HUES6 (cell line): ENCODE measurements at regions not wholly inside any gene's neighbourhood (a gene's known extent, or its start where the extent isn't known, plus 50 kb on each side); places are given as distances from the start of the nearest gene placed in this dataset.

Experiments
- H3K27ac ChIP-seq: 2 replicates; pipeline ENCODE4 v1.7.0; 2013; ENCODE audit warnings: low read depth, mild to moderate bottlenecking, low read length, inconsistent platforms
- H3K27me3 ChIP-seq: 2 replicates; pipeline ENCODE4 v1.6.1; 2013; ENCODE audit warnings: low read length; ENCODE audit not compliant: control insufficient read depth, insufficient read depth
- H3K36me3 ChIP-seq: 2 replicates; pipeline ENCODE4 v1.6.1; 2013; ENCODE audit warnings: low read length; ENCODE audit not compliant: control insufficient read depth, insufficient read depth
- H3K4me1 ChIP-seq: 2 replicates; pipeline ENCODE4 v1.6.1; 2013; ENCODE audit warnings: low read length; ENCODE audit not compliant: control insufficient read depth, insufficient read depth
- H3K4me3 ChIP-seq: 2 replicates; pipeline ENCODE4 v1.5.1; 2013; ENCODE audit warnings: low read depth, low read length
- H3K9ac ChIP-seq: one replicate; pipeline ENCODE4 v1.6.1; 2013; ENCODE audit warnings: mild to moderate bottlenecking, low read length
- H3K9me3 ChIP-seq: 2 replicates; pipeline ENCODE4 v1.6.1; 2013; ENCODE audit warnings: low read depth, low read length; ENCODE audit not compliant: control insufficient read depth, insufficient read depth

DNA sequence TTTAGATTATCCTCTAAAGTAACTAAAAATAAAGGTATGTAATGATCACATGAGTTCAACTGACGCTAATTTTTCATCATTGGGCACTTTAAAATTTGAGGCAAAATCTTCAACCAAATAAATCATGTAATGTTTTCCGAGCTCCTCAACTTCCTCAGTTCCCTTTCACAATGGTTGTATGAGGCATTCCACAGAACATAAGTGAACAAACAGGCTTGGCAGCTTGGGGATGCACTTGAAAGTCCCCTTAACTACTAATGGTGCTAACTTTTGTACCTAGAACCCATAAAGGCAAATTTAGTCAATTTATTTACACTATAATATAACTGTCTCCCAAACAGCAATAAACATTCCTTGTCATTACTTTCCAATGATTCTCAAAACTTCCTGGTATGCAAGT is 1137.9 kb downstream of the ROBO2 start:
- Histone ChIP-seq H3K9me3 (no peaks in the 10 kb centered on the region), H3K4me1 (no peaks in the 10 kb centered on the region), H3K36me3 (no peaks in the 10 kb centered on the region), H3K27me3 (no peaks in the 10 kb centered on the region), H3K4me3 (no peak overlapping the region), H3K27ac (no peak overlapping the region), H3K9ac (no peak overlapping the region)

DNA sequence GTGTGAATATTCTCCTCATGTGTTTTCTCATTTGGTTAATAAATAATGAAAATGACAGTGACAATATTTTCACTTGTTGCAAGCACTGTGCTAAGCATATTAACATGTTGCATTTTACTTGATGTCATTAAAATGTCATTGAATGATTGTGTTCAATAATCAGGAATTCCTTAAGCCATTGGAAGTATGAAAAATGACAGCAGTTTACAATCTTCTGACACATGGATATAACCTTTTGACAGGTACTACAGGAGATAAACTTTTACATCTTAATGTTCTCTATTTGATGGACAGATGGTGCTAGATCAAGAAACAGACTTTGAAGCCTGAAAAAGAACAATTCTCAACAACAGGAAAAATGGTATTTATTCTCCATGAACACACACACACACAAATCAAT is 1138.3 kb downstream of the ROBO2 start:
- Histone ChIP-seq H3K27me3 (no peaks in the 10 kb centered on the region), H3K4me1 (peaks cover under 1% of the 10 kb centered on the region; the same call in 1 of the 2 replicates), H3K9me3 (no peaks in the 10 kb centered on the region), H3K4me3 (no peak overlapping the region), H3K27ac (no peak overlapping the region), H3K9ac (no peak overlapping the region), H3K36me3 (no peaks in the 10 kb centered on the region)

DNA sequence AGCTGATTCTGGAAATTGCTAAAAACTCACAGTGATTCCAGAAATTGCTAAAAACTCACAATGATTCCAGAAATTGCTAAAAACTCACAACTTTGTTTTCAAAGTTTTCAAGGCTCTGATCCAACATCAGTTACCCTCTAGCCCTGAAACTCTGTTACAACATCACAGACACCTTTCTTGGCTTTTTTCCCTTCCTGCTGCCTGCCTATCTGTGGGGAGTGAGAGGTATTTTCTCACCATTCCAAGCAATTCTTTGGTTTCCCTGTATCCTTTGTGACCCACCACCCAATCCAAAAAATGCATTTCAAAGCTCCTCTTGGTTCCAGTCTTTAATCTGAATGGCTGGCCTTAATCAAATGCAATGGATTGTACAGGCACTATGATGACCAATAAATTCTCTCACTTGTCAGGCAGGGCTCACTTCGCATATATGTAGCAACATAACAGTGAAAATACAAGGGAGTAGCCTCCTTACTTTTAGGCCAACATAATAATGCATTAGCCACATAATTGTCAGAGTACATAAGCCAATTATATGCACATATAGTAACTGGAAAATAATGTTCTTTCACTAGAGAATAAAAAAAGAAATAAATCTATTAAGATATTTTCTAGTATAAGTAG is 1139.0 kb downstream of the ROBO2 start:
- Histone ChIP-seq H3K27ac (no peak overlapping the region), H3K27me3 (no peaks in the 10 kb centered on the region), H3K36me3 (no peaks in the 10 kb centered on the region), H3K4me1 (peaks cover 5% of the 10 kb centered on the region; the same call in 1 of the 2 replicates), H3K9ac (no peak overlapping the region), H3K9me3 (no peaks in the 10 kb centered on the region), H3K4me3 (no peak overlapping the region)

DNA sequence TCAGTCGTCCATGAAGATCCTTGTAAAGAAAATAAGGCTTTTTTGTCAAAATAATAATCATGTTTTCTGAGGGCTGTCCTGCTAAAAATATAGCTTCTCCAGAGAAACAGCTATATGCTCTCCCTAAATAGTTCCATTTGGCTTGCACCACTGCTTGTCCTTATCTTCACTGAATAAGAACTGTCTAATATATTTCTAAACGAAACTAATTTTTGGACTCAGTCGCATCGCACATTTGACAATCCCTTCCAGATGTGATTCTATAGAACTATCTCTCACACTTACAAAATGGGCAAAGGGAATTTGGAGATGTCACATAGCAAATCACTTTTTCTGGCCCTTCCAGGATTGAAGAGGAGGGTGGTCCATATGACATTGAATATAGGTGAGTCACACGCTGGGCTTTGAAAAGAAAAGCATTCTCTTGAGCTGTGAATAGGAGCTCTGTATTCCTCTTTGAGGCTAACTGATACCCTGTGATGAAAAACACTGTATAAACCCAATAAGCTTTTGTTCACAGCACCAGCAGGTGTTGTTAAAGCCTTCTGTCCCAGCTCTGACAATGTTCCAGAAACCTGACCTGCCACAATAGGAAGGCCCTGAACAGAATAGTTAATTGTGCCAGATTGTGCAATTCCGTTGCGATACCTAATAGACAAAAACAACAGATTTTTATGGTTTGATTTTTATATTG is 1144.2 kb downstream of the ROBO2 start:
- H3K27ac ChIP-seq = no peak overlapping the region
- no peak overlapping the region for H3K4me3 ChIP-seq
- H3K9ac ChIP-seq = no peak overlapping the region
- no peaks in the 10 kb centered on the region for H3K36me3 ChIP-seq
- H3K27me3 ChIP-seq = no peaks in the 10 kb centered on the region
- no peaks in the 10 kb centered on the region for H3K9me3 ChIP-seq
- peaks cover 8% of the 10 kb centered on the region; the same call in 1 of the 2 replicates for H3K4me1 ChIP-seq

DNA sequence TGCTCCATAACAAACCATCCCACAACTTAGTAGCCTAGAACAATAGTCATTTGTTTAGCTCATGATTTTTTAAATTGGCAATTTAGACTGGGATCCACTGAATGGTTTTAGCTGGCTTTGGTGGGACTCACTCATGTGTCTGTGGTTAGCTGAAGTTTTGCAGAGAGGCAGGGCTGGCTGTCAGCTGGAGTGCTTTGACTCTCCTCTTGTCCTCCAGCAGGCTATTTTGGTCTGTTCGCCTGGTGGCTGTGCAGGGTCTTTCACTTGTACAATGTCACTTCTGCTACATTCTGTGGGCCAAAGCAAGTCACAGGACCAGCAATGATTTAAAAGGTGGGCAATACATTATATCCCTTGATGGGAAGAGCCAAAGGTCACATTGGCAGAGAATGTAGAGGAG is 1146.5 kb downstream of the ROBO2 start:
- H3K4me3 ChIP-seq = no peak overlapping the region
- H3K27ac ChIP-seq = no peak overlapping the region
- H3K9me3 ChIP-seq = peaks cover 4% of the 10 kb centered on the region

DNA sequence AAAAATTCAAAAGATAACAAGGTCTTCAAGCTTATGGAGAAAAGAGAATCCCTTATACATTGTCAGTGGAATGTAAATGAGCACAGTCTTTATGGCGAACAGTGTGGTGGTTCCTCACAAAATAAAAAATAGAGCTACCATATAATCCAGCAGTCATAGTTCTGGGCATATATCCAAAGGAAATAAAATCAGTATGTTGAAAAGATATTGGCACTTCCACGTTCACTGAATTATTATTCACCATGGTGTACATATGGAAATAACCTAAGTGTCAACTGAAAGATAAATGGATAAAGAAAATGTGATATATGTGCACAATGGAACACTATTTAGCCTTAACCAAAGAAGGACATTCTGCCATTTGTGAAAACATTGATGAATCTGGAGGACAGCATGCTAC is 1161.2 kb downstream of the ROBO2 start:
- Histone ChIP-seq H3K4me3 (no peak overlapping the region), H3K27me3 (no peaks in the 10 kb centered on the region), H3K9ac (no peak overlapping the region), H3K27ac (no peak overlapping the region), H3K9me3 (no peaks in the 10 kb centered on the region), H3K4me1 (no peaks in the 10 kb centered on the region), H3K36me3 (no peaks in the 10 kb centered on the region)

More for the DNA sequence above, 1146.5 kb downstream of the ROBO2 start:
- Histone ChIP-seq H3K36me3 (no peaks in the 10 kb centered on the region), H3K27me3 (no peaks in the 10 kb centered on the region), H3K9ac (no peak overlapping the region), H3K4me1 (peaks cover 8% of the 10 kb centered on the region; the same call in 1 of the 2 replicates)

DNA sequence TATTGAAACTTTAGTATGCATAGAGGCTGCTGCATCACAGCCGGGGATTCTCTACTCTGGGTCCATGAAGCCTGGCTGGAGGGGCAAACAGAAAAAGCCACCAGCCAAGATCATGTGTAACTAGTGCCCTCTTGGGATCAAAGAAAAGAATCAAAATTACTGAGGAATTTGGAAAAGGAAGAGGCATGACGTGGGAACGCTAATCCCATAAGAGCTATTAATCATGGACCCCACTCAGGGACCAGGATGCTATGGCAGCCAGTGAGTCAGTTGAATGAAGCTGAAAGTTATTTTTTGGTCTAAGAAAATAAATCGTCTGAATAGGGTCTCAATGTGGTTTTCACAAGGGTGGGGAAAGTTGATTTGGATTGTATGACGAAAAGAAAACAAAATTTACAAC is 1165.1 kb downstream of the ROBO2 start:
- no peak overlapping the region for H3K27ac ChIP-seq
- no peak overlapping the region for H3K4me3 ChIP-seq
- no peak overlapping the region for H3K9ac ChIP-seq
- H3K36me3 ChIP-seq = no peaks in the 10 kb centered on the region
- no peaks in the 10 kb centered on the region for H3K27me3 ChIP-seq
- no peaks in the 10 kb centered on the region for H3K9me3 ChIP-seq
- H3K4me1 ChIP-seq = no peaks in the 10 kb centered on the region

DNA sequence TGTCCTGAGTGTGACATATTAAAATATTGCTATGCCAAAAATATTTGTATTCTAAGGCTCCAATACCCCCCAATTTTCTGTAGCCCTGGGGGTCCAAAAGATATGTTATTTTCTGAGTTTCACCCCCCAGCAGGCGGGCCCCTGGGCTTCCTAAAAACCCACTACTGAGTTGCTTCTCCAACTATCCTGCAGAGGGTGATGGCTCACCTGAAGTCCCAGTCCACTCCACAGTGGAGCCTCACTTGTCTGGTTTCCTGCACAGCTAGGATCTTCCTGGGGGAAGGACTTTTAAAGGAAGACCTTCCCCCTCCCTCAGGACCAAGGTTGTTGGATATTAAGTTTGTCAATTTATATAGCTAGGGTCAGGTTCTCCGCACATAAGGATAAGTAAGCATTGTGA is 1181.4 kb downstream of the ROBO2 start:
- H3K9me3 ChIP-seq = no peaks in the 10 kb centered on the region
- H3K36me3 ChIP-seq = no peaks in the 10 kb centered on the region
- no peak overlapping the region for H3K27ac ChIP-seq
- H3K4me3 ChIP-seq = no peak overlapping the region
- no peaks in the 10 kb centered on the region for H3K27me3 ChIP-seq
- no peak overlapping the region for H3K9ac ChIP-seq
- H3K4me1 ChIP-seq = peaks cover 7% of the 10 kb centered on the region; the same call in 1 of the 2 replicates

DNA sequence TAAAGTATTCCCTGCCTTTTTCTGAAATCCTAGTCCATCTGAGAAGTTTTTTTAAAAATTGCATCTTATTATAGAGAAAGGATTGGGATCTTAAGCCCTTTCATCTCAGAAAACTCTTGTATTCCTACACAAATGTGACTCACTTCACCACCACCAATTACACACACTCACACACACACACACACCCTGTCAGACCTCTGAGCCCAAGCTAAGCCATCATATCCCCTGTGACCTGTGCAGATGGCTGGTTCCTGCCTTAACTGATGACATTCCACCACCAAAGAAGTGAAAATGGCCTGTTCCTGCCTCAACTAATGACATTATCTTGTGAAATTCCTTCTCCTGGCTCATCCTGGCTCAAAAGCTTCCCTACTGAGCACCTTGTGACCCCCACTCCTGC is 1181.9 kb downstream of the ROBO2 start:
- Histone ChIP-seq H3K4me3 (no peak overlapping the region), H3K27me3 (no peaks in the 10 kb centered on the region), H3K4me1 (peaks cover 7% of the 10 kb centered on the region; the same call in 1 of the 2 replicates), H3K9ac (no peak overlapping the region), H3K36me3 (no peaks in the 10 kb centered on the region), H3K27ac (no peak overlapping the region), H3K9me3 (no peaks in the 10 kb centered on the region)

DNA sequence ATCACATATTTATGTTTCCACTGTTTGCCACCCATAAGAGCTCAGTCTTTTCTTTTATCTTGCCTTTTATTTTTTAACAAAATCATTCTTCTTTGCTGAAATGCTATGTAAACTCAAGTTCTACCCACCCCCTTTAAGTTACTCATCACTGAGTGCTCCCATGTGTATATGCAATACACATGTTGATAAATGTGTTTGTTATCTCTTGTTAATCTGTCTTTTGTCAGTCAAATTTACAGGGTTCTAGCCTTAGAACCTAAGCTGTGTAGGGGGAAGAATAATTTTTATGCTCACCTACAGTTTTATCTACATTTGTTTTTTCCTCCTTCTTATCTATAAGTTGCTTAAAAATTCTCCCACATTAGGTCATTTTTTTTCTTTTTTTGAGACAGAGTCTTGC is 1195.9 kb downstream of the ROBO2 start:
- Histone ChIP-seq H3K9ac (no peak overlapping the region), H3K4me1 (no peaks in the 10 kb centered on the region), H3K27me3 (no peaks in the 10 kb centered on the region), H3K4me3 (no peak overlapping the region), H3K9me3 (peaks cover under 1% of the 10 kb centered on the region; the same call in 1 of the 2 replicates), H3K27ac (no peak overlapping the region), H3K36me3 (no peaks in the 10 kb centered on the region)

DNA sequence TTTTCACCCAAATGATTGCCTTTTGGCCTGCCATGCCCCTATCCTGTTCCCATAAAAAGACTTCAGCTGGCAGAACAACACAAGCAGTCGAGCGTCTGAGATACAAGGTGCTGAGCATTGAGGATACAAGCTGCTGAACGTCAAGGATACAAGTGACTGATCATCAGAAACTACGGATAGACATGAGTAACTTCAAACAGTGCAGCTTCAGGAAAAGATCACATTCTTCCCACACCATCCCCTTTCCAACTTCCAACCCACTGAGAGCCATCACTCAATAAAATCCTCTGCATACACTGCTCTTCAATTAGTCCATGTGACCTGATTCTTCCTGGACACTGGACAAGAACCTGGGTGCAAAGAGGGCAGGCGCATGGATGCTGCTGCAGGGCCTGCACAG is 1198.9 kb downstream of the ROBO2 start:
- H3K9me3 ChIP-seq = peaks cover 8% of the 10 kb centered on the region; the same call in 1 of the 2 replicates

More for the DNA sequence above, 1198.9 kb downstream of the ROBO2 start:
- Histone ChIP-seq H3K27ac (no peak overlapping the region), H3K36me3 (no peaks in the 10 kb centered on the region), H3K4me1 (no peaks in the 10 kb centered on the region), H3K9ac (no peak overlapping the region), H3K4me3 (no peak overlapping the region), H3K27me3 (no peaks in the 10 kb centered on the region)
